AG04450 (cell line): ENCODE measurements at regions not wholly inside any gene's neighbourhood (a gene's known extent, or its start where the extent isn't known, plus 50 kb on each side); places are given as distances from the start of the nearest gene placed in this dataset.

Experiments used
- CTCF ChIA-PET: fragments of 300-600, 350-600 bp; formaldehyde crosslinking; extraction: SDS; loops from one replicate; lab custom pipeline; 2022; ENCODE audit warnings: antibody characterized with exemption, inconsistent platforms; lab: Charles Lee
- POLR2A ChIA-PET: fragments of 350-600 bp; formaldehyde crosslinking; extraction: SDS; loops from one replicate; lab custom pipeline; 2021; ENCODE audit warnings: antibody characterized with exemption, inconsistent platforms; lab: Yijun Ruan, JAX
- DNase-seq: peaks from one replicate; pipeline ENCODE4 v3.0.0-alpha.2; 2011; ENCODE audit warnings: low read depth, low spot score
- H3K27ac ChIP-seq: one replicate; pipeline ENCODE4 v1.5.1; 2012; ENCODE audit warnings: low read depth, low read length, control low read depth
- H3K27me3 ChIP-seq: one replicate; pipeline ENCODE4 v1.6.0; 2012; ENCODE audit warnings: low read length; ENCODE audit not compliant: control insufficient read depth, insufficient read depth
- H3K4me3 ChIP-seq: 2 replicates; pipeline ENCODE4 v1.5.1; 2011; ENCODE audit warnings: mild to moderate bottlenecking, low read depth, low read length, control low read depth
- H3K9me3 ChIP-seq: 2 replicates; pipeline ENCODE4 v1.5.1; 2012; ENCODE audit warnings: low read length; ENCODE audit not compliant: control insufficient read depth, insufficient read depth
- TF ChIP-seq, protein P1 (sequence below): IDR thresholded peaks from 2 replicates; pipeline ENCODE4 v1.5.1; 2011; ENCODE audit warnings: low read depth, low read length, control low read depth, inconsistent platforms

DNA sequence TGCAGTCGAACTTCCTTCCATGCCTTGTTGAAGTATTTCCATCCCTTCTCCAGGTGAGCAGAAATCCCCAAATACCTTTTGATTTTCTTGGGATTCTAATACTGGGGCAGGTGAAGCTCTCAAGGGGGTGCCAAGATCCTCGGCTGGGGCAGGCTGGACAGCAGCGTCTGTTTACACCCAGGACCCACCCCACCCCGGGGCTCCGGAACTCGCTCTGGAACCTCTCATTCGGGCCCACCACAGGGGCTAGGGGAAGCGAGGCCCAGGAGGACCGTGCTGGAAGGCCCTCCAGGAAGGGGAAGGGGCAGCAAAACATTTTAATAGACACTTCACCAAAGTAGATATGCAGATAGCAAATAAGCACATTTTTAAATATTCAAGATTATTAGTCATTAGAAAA lies 161.9 kb upstream of the GORAB start:
- no peaks in the 10 kb centered on the region for H3K27me3 ChIP-seq
- TF ChIP-seq, protein P1, sequence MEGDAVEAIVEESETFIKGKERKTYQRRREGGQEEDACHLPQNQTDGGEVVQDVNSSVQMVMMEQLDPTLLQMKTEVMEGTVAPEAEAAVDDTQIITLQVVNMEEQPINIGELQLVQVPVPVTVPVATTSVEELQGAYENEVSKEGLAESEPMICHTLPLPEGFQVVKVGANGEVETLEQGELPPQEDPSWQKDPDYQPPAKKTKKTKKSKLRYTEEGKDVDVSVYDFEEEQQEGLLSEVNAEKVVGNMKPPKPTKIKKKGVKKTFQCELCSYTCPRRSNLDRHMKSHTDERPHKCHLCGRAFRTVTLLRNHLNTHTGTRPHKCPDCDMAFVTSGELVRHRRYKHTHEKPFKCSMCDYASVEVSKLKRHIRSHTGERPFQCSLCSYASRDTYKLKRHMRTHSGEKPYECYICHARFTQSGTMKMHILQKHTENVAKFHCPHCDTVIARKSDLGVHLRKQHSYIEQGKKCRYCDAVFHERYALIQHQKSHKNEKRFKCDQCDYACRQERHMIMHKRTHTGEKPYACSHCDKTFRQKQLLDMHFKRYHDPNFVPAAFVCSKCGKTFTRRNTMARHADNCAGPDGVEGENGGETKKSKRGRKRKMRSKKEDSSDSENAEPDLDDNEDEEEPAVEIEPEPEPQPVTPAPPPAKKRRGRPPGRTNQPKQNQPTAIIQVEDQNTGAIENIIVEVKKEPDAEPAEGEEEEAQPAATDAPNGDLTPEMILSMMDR = no peak
- H3K4me3 ChIP-seq = no peak overlapping the region
- no peak overlapping the region for H3K27ac ChIP-seq
- no peak for DNase-seq
- ChIA-PET POLR2A (no interaction called here), CTCF (no interaction called here)
- H3K9me3 ChIP-seq = no peaks in the 10 kb centered on the region; the same call in 1 of the 2 replicates

DNA sequence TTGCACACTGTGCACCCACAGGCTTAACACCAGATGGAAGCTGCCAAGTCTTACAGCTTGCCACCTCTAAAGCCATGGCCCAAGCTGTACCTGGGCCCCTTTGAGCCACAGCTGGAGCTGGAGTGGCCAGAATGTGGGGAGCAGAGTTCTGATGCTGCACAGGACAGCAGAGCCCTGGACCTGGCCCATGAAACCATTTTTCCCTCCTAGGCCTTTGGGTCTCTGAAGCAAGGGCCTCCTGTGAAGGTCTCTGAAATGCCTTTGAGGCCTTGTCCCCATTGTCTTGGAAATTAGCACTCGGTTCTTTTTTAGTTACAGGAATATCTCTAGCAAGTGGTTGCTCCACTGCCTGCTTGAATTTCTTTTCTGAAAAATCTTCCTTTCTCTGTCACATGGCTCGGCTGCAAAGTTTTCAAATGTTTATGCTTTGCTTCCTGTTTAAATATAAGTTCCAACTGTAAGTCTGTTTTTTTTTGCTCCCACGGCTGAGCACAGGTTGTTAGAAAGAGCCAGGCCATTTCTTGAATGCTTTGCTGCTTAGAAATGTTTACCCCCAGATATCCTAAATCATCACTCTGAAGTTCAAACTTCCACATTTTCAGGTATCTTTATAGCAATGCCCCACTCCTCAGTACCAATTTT lies 156.8 kb upstream of the GORAB start:
- no peak overlapping the region for H3K4me3 ChIP-seq
- peak; percentile 41 for DNase-seq
- POLR2A ChIA-PET = interaction anchor here (0.6 kb wide), 1 partner anchor 464 kb away, joined by 4 read pairs; no protein-coding TSS in a partner anchor
- H3K27me3 ChIP-seq = no peaks in the 10 kb centered on the region
- peak overlapping the region; percentile 68 for H3K27ac ChIP-seq
- no peaks in the 10 kb centered on the region for H3K9me3 ChIP-seq
- TF ChIP-seq, protein P1 = no peak
- CTCF ChIA-PET = interaction anchor here (0.5 kb wide), 1 partner anchor 1080 kb away, joined by 5 read pairs; no protein-coding TSS in a partner anchor

DNA sequence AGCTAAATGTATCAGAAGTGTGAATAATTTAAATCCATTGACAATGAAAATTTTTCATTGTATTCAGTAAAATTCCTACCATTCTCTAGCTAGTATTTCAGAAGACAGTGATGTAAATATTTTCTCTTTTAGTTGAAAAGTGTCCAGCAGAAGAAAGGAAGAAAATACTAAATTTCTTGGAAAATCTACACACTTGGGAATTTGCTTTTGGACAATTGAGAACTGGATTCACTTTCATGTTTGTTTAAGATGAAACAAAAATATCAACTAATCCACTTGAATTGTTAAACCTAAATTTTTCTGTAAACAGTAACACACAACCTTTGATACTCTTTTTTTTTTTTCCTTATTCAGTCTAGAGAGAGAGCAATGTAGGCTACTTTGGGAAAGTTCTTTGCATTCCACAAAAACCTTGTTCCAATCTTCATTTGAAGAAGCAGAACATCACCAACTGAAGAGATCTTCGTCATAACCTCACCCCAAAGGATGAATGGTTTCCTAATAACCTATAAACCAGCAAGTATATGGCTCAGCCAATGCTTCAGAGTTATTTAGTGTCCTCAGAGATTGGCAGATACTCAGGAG lies 155.1 kb upstream of the GORAB start:
- TF ChIP-seq, protein P1 = no peak
- Histone ChIP-seq H3K27ac (no peak overlapping the region), H3K27me3 (no peaks in the 10 kb centered on the region), H3K9me3 (no peaks in the 10 kb centered on the region), H3K4me3 (no peak overlapping the region)
- CTCF ChIA-PET = no interaction called here
- POLR2A ChIA-PET = interaction anchor here (0.7 kb wide), 1 partner anchor 74 kb away, joined by 4 read pairs; no protein-coding TSS in a partner anchor
- DNase-seq = no peak

DNA sequence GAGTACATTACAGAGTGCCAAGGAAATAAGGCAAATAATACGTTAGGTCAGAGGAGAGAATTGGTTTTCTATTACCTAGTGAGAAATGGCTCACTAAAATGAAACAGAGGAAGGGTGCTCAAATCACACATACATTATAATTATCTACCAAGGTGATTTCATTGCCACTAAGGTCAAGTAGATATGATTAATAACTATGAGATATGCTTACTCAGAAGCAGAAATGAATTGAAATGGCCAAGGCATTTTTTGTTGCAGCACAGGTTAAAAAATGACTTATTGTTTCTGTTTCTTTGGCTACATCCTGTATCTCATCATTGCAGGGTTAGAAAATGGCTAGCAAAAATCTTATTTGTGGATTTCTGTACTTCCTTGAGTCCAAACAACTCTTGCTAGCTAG lies 154.5 kb upstream of the GORAB start:
- H3K9me3 ChIP-seq = no peaks in the 10 kb centered on the region
- ChIA-PET CTCF (no interaction called here), POLR2A (no interaction called here)
- no peak overlapping the region for H3K27ac ChIP-seq
- H3K4me3 ChIP-seq = no peak overlapping the region
- H3K27me3 ChIP-seq = no peaks in the 10 kb centered on the region
- TF ChIP-seq, protein P1 = no peak
- no peak for DNase-seq

DNA sequence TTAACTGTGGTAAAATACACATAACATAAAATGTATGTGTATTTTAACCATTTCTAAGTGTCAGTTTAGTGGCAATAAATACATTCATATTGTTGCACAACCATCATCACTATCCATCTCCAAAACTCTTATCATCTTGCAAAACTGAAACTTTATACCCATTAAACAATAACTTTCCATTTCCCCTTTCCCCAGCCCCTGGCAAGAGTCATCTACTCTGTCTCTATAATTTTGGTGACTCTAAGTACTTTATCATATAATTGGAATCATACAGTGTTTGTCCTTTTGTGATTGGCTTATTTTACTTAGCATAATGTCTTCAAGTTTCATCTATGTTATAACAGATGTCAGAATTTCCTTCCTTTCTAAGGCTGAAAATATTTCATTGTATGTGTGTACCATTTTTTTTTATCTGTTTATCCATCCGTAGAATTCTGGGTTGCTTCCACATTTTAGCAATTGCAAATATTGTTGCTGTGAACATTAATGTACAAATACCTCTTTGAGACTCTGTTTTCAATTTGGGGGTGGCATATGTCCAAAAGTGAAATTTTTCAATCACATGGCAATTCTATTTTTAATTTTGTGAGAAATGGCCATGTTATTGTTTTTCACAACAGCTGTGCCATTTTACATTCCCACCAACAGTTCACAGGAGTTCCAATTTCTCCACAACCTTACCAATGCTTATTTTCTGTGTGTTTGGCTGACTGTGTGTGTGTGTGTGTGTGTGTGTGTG lies 153.9 kb upstream of the GORAB start:
- no peak for DNase-seq
- TF ChIP-seq, protein P1 = no peak
- H3K4me3 ChIP-seq = no peak overlapping the region
- H3K9me3 ChIP-seq = no peaks in the 10 kb centered on the region
- CTCF ChIA-PET = no interaction called here
- no peaks in the 10 kb centered on the region for H3K27me3 ChIP-seq
- H3K27ac ChIP-seq = no peak overlapping the region
- POLR2A ChIA-PET = no interaction called here
